HL-60 (cell line): ENCODE measurements at regions not wholly inside any gene's neighbourhood (a gene's known extent, or its start where the extent isn't known, plus 50 kb on each side); places are given as distances from the start of the nearest gene placed in this dataset. TPM values are rescaled to one million over a fixed set of nuclear protein-coding genes. Genes with fewer than 3 reads are reported as not detected.

Experiments used
- microRNA-seq: library from miRNA; unstranded; fragments of <30 nt; microRNA quantifications from one replicate; pipeline ENCODE4, GENCODE V29; 2018

Small RNA genes lying in the stretch of these regions (microRNA-seq; reads per million reads assigned to microRNA genes)
- gene MIR1-1 = not detected
- gene MIR133A2 = not detected
